Fibroblast of the aortic adventitia (primary cell): ENCODE measurements at regions not wholly inside any gene's neighbourhood (a gene's known extent, or its start where the extent isn't known, plus 50 kb on each side); places are given as distances from the start of the nearest gene placed in this dataset.

ENCODE experiments used
- DNase-seq: peaks from one replicate; pipeline ENCODE4 v3.0.0-alpha.2; 2010; ENCODE audit warnings: low read depth
- H3K4me3 ChIP-seq: 2 replicates; pipeline ENCODE4 v1.5.1; 2011; ENCODE audit warnings: low read depth, mild to moderate bottlenecking, control low read depth, low read length, moderate library complexity
- TF ChIP-seq, protein P1 (sequence below): IDR thresholded peaks from 2 replicates; pipeline ENCODE4 v1.5.1; 2011; ENCODE audit warnings: mild to moderate bottlenecking, low read length, control low read depth, inconsistent platforms; ENCODE audit not compliant: insufficient read depth

GRCh38 chr1:188665477-188665876 lies 1812.2 kb downstream of the BRINP3 start:
- TF ChIP-seq, protein P1, sequence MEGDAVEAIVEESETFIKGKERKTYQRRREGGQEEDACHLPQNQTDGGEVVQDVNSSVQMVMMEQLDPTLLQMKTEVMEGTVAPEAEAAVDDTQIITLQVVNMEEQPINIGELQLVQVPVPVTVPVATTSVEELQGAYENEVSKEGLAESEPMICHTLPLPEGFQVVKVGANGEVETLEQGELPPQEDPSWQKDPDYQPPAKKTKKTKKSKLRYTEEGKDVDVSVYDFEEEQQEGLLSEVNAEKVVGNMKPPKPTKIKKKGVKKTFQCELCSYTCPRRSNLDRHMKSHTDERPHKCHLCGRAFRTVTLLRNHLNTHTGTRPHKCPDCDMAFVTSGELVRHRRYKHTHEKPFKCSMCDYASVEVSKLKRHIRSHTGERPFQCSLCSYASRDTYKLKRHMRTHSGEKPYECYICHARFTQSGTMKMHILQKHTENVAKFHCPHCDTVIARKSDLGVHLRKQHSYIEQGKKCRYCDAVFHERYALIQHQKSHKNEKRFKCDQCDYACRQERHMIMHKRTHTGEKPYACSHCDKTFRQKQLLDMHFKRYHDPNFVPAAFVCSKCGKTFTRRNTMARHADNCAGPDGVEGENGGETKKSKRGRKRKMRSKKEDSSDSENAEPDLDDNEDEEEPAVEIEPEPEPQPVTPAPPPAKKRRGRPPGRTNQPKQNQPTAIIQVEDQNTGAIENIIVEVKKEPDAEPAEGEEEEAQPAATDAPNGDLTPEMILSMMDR = no peak
- no peak for DNase-seq
- H3K4me3 ChIP-seq = no peak overlapping the region

GRCh38 chr1:188668083-188668482 lies 1809.6 kb downstream of the BRINP3 start:
- H3K4me3 ChIP-seq = no peak overlapping the region
- TF ChIP-seq, protein P1 = no peak
- no peak for DNase-seq

DNA sequence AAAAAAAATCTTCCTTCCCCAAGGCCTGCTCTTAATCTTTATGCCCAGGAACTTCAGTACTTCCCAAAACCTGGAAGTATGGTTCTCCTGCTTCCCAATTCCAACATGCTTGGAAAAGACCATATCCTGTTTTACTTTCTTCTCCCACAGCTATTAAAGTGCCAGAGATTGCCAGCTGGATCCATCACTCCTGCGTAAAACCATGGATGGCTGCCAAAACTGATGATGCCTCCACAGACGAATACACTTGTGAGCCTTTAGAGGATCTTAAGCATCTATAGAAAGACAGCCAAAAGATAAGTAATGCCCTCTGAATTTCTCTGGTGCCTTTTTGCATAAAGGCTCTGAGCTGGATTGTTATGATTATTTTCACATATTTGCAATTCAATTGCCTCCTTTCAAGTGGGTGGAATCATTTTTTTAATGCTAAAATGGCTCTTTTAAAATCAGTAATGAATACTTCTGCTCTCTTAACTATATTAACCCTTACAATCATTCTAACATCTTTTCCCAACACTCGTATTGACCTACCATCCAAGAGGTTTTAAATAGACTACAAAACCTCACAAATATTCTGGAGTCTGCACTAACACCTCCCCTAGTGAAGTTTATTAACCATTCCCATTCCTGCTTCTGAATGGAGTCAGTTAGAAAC lies 1807.8 kb downstream of the BRINP3 start:
- DNase-seq = peak; percentile 32
- TF ChIP-seq, protein P1 = no peak
- no peak overlapping the region for H3K4me3 ChIP-seq

- no peak for DNase-seq
- H3K4me3 ChIP-seq = no peak overlapping the region
- TF ChIP-seq, protein P1 = no peak
These were observed 1806.8 kb downstream of the BRINP3 start for GRCh38 chr1:188670837-188671236.

DNA sequence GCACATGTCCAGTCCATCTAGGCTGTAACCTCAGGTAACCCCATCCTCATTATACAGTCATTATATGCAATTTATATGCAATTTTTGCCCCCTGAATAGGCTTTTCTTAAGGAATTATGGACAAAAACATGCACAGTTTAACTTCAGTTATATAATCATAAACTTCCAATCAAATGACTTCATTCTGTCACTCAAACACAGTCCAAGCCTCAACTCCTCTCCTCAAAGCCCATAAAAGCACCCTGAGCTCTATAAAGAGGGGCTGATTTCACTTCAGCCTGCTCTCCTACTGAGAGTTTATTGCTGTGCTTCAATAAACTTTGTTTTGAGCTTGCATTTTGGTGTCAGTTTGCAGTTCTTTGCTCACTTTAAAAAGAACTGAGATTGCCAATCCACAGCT lies 1805.5 kb downstream of the BRINP3 start:
- H3K4me3 ChIP-seq = no peak overlapping the region
- no peak for DNase-seq
- TF ChIP-seq, protein P1 = no peak

DNA sequence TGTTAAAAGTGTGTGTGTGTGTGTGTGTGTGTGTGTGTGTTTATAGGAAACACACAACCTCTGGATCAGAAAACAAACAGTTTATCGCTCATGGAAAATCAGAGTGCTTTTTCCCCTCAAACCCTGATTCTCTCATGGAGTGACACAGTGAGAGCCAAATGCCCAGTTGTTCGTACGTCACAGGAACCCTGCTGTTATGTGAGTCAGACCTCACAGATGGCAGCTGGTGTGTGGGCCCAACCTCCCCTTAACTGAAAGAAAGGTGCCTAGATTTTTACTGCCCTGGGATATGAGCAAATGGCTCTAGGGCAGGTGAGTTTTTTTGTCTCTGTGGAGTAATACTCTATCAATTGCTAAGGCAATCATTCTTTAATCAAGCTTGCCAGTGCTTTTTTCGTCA lies 1788.1 kb downstream of the BRINP3 start:
- DNase-seq = no peak
- TF ChIP-seq, protein P1 = no peak
- no peak overlapping the region for H3K4me3 ChIP-seq

GRCh38 chr1:188700116-188700515 lies 1777.5 kb downstream of the BRINP3 start:
- DNase-seq = no peak
- TF ChIP-seq, protein P1 = no peak
- no peak overlapping the region for H3K4me3 ChIP-seq
